WERI-Rb-1 (cell line): ENCODE measurements at regions not wholly inside any gene's neighbourhood (a gene's known extent, or its start where the extent isn't known, plus 50 kb on each side); places are given as distances from the start of the nearest gene placed in this dataset.

Source experiments
- DNase-seq: peaks from one replicate; pipeline ENCODE4 v3.0.0-alpha.2; 2020
- H3K27ac ChIP-seq: fragments of 250-450 bp; sonication (Bioruptor Pico); 2 replicates; pipeline ENCODE4 v1.5.1; 2020; ENCODE audit warnings: mild to moderate bottlenecking, moderate library complexity
- H3K27me3 ChIP-seq: fragments of 250-450 bp; sonication (Bioruptor Pico); 2 replicates; pipeline ENCODE4 v1.5.1; 2021; ENCODE audit warnings: mild to moderate bottlenecking, low read depth, moderate library complexity; ENCODE audit not compliant: insufficient read depth, severe bottlenecking
- H3K36me3 ChIP-seq: fragments of 250-450 bp; sonication (Bioruptor Pico); 2 replicates; pipeline ENCODE4 v1.5.1; 2020; ENCODE audit warnings: mild to moderate bottlenecking, moderate library complexity
- H3K4me3 ChIP-seq: 2 replicates; pipeline ENCODE4 v1.5.1; 2011; ENCODE audit warnings: low read depth, mild to moderate bottlenecking, control low read depth, low read length
- H3K9me3 ChIP-seq: fragments of 250-450 bp; sonication (Bioruptor Pico); 2 replicates; pipeline ENCODE4 v1.5.1; 2021; ENCODE audit warnings: mild to moderate bottlenecking, moderate library complexity; ENCODE audit not compliant: severe bottlenecking
- CTCF ChIP-seq: IDR thresholded peaks from 2 replicates; pipeline ENCODE4 v1.5.1; 2011; ENCODE audit warnings: low read depth, mild to moderate bottlenecking, control low read depth, inconsistent platforms, low read length

- no peak for TF ChIP-seq CTCF
Observed at GRCh38 chr2:123958011-123958410, 67.1 kb upstream of the CNTNAP5 start.

GRCh38 chr2:123961576-123961975 lies 63.5 kb upstream of the CNTNAP5 start:
- Histone ChIP-seq H3K27ac (no peak overlapping the region), H3K27me3 (no peaks in the 10 kb centered on the region), H3K9me3 (no peaks in the 10 kb centered on the region), H3K4me3 (no peak overlapping the region), H3K36me3 (no peaks in the 10 kb centered on the region)
- DNase-seq: no peak
- no peak for TF ChIP-seq CTCF

More at GRCh38 chr2:123958011-123958410, 67.1 kb upstream of the CNTNAP5 start:
- H3K27ac ChIP-seq: no peak overlapping the region
- DNase-seq: no peak
- H3K4me3 ChIP-seq: no peak overlapping the region
- H3K27me3 ChIP-seq: no peaks in the 10 kb centered on the region
- H3K9me3 ChIP-seq: no peaks in the 10 kb centered on the region
- no peaks in the 10 kb centered on the region for H3K36me3 ChIP-seq

GRCh38 chr2:123971564-123972318 lies 53.3 kb upstream of the CNTNAP5 start:
- H3K9me3 ChIP-seq: no peaks in the 10 kb centered on the region
- no peak overlapping the region for H3K4me3 ChIP-seq
- DNase-seq: no peak
- TF ChIP-seq CTCF: no peak
- H3K27me3 ChIP-seq: peaks cover 3% of the 10 kb centered on the region
- H3K27ac ChIP-seq: no peak overlapping the region
- H3K36me3 ChIP-seq: no peaks in the 10 kb centered on the region
